IMR-90 (cell line): ENCODE measurements at regions not wholly inside any gene's neighbourhood (a gene's known extent, or its start where the extent isn't known, plus 50 kb on each side); places are given as distances from the start of the nearest gene placed in this dataset.

Experiments
- ATAC-seq: fragments of 200-7000 bp; cut with Tn5 transposase; 2 replicates; pipeline ENCODE4 v1.9.1; 2020; ENCODE audit warnings: low read depth, mild to moderate bottlenecking, moderate library complexity
- BruUV-seq: library from RNA; stranded (reverse); fragments of 400-500 nt; replicated peaks from 2 replicates; lab custom pipeline; 2021; lab: Mats Ljungman, UMichigan
- CTCF ChIA-PET: fragments of 300-600 bp; formaldehyde crosslinking; extraction: SDS; loops from one replicate; lab custom pipeline; 2021; ENCODE audit warnings: antibody characterized with exemption; lab: Yijun Ruan, JAX
- POLR2A ChIA-PET: fragments of 300-600 bp; sonication (Branson Sonifier 250); formaldehyde crosslinking; loops from one replicate; lab custom pipeline; 2022; ENCODE audit warnings: antibody characterized with exemption; ENCODE audit not compliant: unreplicated experiment; lab: Charles Lee
- DNase-seq: peaks from one replicate; pipeline ENCODE4 v3.0.0; 2013
- H2AFZ ChIP-seq: replicated peaks from 2 replicates; pipeline ENCODE3; 2013; ENCODE audit warnings: low read length, mild to moderate bottlenecking; ENCODE audit not compliant: poor library complexity
- H2AK5ac ChIP-seq: 2 replicates; pipeline ENCODE4 v1.6.1; 2013; ENCODE audit warnings: low read depth, low read length, inconsistent platforms
- H2AK9ac ChIP-seq: replicated peaks from 2 replicates; pipeline ENCODE3; 2013; ENCODE audit warnings: mild to moderate bottlenecking, low read depth, low read length, moderate library complexity; ENCODE audit not compliant: poor library complexity
- H2BK120ac ChIP-seq: 2 replicates; pipeline ENCODE4 v1.6.1; 2013; ENCODE audit warnings: low read depth, low read length, inconsistent platforms
- H2BK15ac ChIP-seq: 3 replicates; pipeline ENCODE4 v1.6.1; 2013; ENCODE audit warnings: low read depth, low read length, inconsistent platforms
- H2BK20ac ChIP-seq: 2 replicates; pipeline ENCODE4 v1.6.1; 2013; ENCODE audit warnings: low read depth, mild to moderate bottlenecking, inconsistent platforms, low read length, moderate library complexity
- H2BK5ac ChIP-seq: 2 replicates; pipeline ENCODE4 v1.6.1; 2013; ENCODE audit warnings: mild to moderate bottlenecking, low read depth, low read length, inconsistent platforms; ENCODE audit not compliant: poor library complexity, severe bottlenecking
- H3K14ac ChIP-seq: replicated peaks from 2 replicates; pipeline ENCODE4 v1.6.1; 2013; ENCODE audit warnings: low read depth, low read length, inconsistent platforms
- H3K18ac ChIP-seq: 2 replicates; pipeline ENCODE4 v1.6.1; 2013; ENCODE audit warnings: low read depth, low read length, control low read depth
- H3K23ac ChIP-seq: 2 replicates; pipeline ENCODE4 v1.6.1; 2013; ENCODE audit warnings: low read depth, low read length, inconsistent platforms
- H3K27ac ChIP-seq: 2 replicates; pipeline ENCODE4 v1.5.1; 2013; ENCODE audit warnings: mild to moderate bottlenecking, control low read depth, low read length; ENCODE audit not compliant: insufficient read depth
- H3K27me3 ChIP-seq: 2 replicates; pipeline ENCODE4 v1.6.1; 2013; ENCODE audit warnings: low read length; ENCODE audit not compliant: control insufficient read depth, insufficient read depth
- H3K36me3 ChIP-seq: 2 replicates; pipeline ENCODE4 v1.6.1; 2013; ENCODE audit warnings: low read length, mixed read lengths; ENCODE audit not compliant: control insufficient read depth, insufficient read depth
- H3K4ac ChIP-seq: 2 replicates; pipeline ENCODE4 v1.6.1; 2013; ENCODE audit warnings: low read depth, low read length, inconsistent platforms
- H3K4me1 ChIP-seq: 2 replicates; pipeline ENCODE4 v1.6.1; 2013; ENCODE audit warnings: low read length, mixed read lengths; ENCODE audit not compliant: control insufficient read depth, insufficient read depth
- H3K4me2 ChIP-seq: 2 replicates; pipeline ENCODE4 v1.6.1; 2013; ENCODE audit warnings: low read depth, mild to moderate bottlenecking, control low read depth, low read length, moderate library complexity
- H3K4me3 ChIP-seq: 2 replicates; pipeline ENCODE4 v1.5.1; 2013; ENCODE audit warnings: low read depth, mild to moderate bottlenecking, control low read depth, low read length, moderate library complexity; ENCODE audit not compliant: insufficient read depth
- H3K56ac ChIP-seq: 2 replicates; pipeline ENCODE4 v1.6.1; 2013; ENCODE audit warnings: low read length, inconsistent platforms; ENCODE audit not compliant: insufficient read depth; ENCODE audit errors: extremely low read depth
- H3K79me1 ChIP-seq, 2 experiments: 2 replicates each; pipeline ENCODE4 v1.6.1; 2013; ENCODE audit warnings: low read length in 2 of 2, inconsistent platforms in 1 of 2, low read depth in 1 of 2
- H3K9ac ChIP-seq: 2 replicates; pipeline ENCODE4 v1.6.1; 2013; ENCODE audit warnings: low read depth, low read length, control low read depth
- H3K9me1 ChIP-seq: 2 replicates; pipeline ENCODE4 v1.6.1; 2013; ENCODE audit warnings: low read length, inconsistent platforms; ENCODE audit not compliant: insufficient read depth
- H3K9me3 ChIP-seq: 2 replicates; pipeline ENCODE4 v1.6.1; 2013; ENCODE audit warnings: low read length; ENCODE audit not compliant: control insufficient read depth, insufficient read depth
- H4K20me1 ChIP-seq: 2 replicates; pipeline ENCODE4 v1.6.1; 2013; ENCODE audit warnings: low read length, inconsistent platforms; ENCODE audit not compliant: insufficient read depth
- H4K5ac ChIP-seq: 2 replicates; pipeline ENCODE4 v1.6.1; 2013; ENCODE audit warnings: mild to moderate bottlenecking, low read depth, low read length, control low read depth
- H4K8ac ChIP-seq, 2 experiments: 2 replicates each; pipeline ENCODE4 v1.6.1; 2013; ENCODE audit warnings: low read depth in 2 of 2, low read length in 2 of 2, control low read depth in 1 of 2, inconsistent platforms in 1 of 2
- H4K91ac ChIP-seq: 2 replicates; pipeline ENCODE4 v1.6.1; 2013; ENCODE audit warnings: low read depth, low read length, inconsistent platforms; ENCODE audit not compliant: insufficient read depth
- BHLHE40 ChIP-seq: fragments of 150-350 bp; IDR thresholded peaks from 2 replicates; pipeline ENCODE4 v1.6.1; 2016; ENCODE audit warnings: mild to moderate bottlenecking, low read depth, low read length
- CEBPB ChIP-seq: IDR thresholded peaks from 2 replicates; pipeline ENCODE4 v1.6.1; 2012; ENCODE audit warnings: low read depth, low read length, improper control_type of control experiment
- CHD1 ChIP-seq: IDR thresholded peaks from 2 replicates; pipeline ENCODE4 v1.6.1; 2012; ENCODE audit warnings: low read depth, low read length, improper control_type of control experiment
- CTCF ChIP-seq: conservative IDR thresholded peaks from 2 replicates; pipeline ENCODE4 v1.5.1; 2012; ENCODE audit warnings: mild to moderate bottlenecking, low read depth, low read length, improper control_type of control experiment
- ELK1 ChIP-seq: fragments of 150-350 bp; IDR thresholded peaks from 2 replicates; pipeline ENCODE4 v1.6.1; 2016; ENCODE audit warnings: low read depth, mild to moderate bottlenecking, low read length, moderate library complexity, borderline replicate concordance
- MXI1 ChIP-seq: IDR thresholded peaks from 2 replicates; pipeline ENCODE4 v1.6.1; 2012; ENCODE audit warnings: low read depth, mild to moderate bottlenecking, low read length, moderate library complexity, borderline replicate concordance
- RAD21 ChIP-seq: IDR thresholded peaks from 2 replicates; pipeline ENCODE4 v1.6.1; 2012; ENCODE audit warnings: low read length, improper control_type of control experiment
- RCOR1 ChIP-seq: IDR thresholded peaks from 2 replicates; pipeline ENCODE4 v1.6.1; 2012; ENCODE audit warnings: mild to moderate bottlenecking, low read length, improper control_type of control experiment; ENCODE audit not compliant: insufficient replicate concordance
- SMC3 ChIP-seq: fragments of 150-350 bp; IDR thresholded peaks from 2 replicates; pipeline ENCODE4 v1.6.1; 2016; ENCODE audit warnings: low read depth, mild to moderate bottlenecking, antibody characterized with exemption, low read length, moderate library complexity
- USF2 ChIP-seq: fragments of 150-350 bp; IDR thresholded peaks from 2 replicates; pipeline ENCODE4 v1.6.1; 2017; ENCODE audit warnings: mild to moderate bottlenecking, antibody characterized with exemption, low read length, low read depth
- WGBS, 2 experiments: methylation state at CpG; one replicate each; pipeline versions ENCODE4 v1.1.5 to v1.1.7; 2013; ENCODE audit warnings: missing lambda C conversion rate in 2 of 2; ENCODE audit not compliant: insufficient read length in 1 of 2; ENCODE audit errors: extremely low coverage in 2 of 2; 5-methylcytosine and 5-hydroxymethylcytosine counted together
- dilution Hi-C: fragments of 300-500 bp; cut with HindIII; formaldehyde crosslinking; loops from one replicate; pipeline ENCODE4 v1.14.3; 2018; ENCODE audit warnings: low sequenced_read_pairs; ENCODE audit not compliant: unreplicated experiment
- in situ Hi-C: fragments of 300-500 bp; cut with MboI; formaldehyde crosslinking; loops from 3 replicates; pipeline ENCODE4 v1.14.3; 2019; ENCODE audit warnings: low sequenced_read_pairs, inconsistent platforms, mixed read lengths
- intact Hi-C: fragments of 100-400 bp; cut with micrococcal nuclease; formaldehyde crosslinking; loops from 2 replicates; pipeline ENCODE4 v1.10.0; 2022

- no peak overlapping the region for H4K8ac ChIP-seq
- CTCF ChIA-PET = no interaction called here
- H2BK20ac ChIP-seq = no peak overlapping the region
- in situ Hi-C loops (no loop called here), dilution Hi-C loops (no loop called here), intact Hi-C loops (no loop called here)
- no peaks in the 10 kb centered on the region for H3K9me1 ChIP-seq
- POLR2A ChIA-PET = no interaction called here
- H3K36me3 ChIP-seq = no peaks in the 10 kb centered on the region
- BruUV-seq = no TSS peak
- no peaks in the 10 kb centered on the region for H3K79me1 ChIP-seq
- H4K20me1 ChIP-seq = no peaks in the 10 kb centered on the region
- DNase-seq (no peak), ATAC-seq (no peak)
- H4K91ac ChIP-seq = no peak overlapping the region
- no peak overlapping the region for H3K18ac ChIP-seq
- no peak overlapping the region for H3K4me3 ChIP-seq
- no peak overlapping the region for H3K14ac ChIP-seq
- H3K9ac ChIP-seq = no peak overlapping the region
- no peaks in the 10 kb centered on the region for H3K4me1 ChIP-seq
- no peak overlapping the region for H3K23ac ChIP-seq
- H2BK120ac ChIP-seq = no peak overlapping the region
- WGBS, 2 experiments = 57% methylated on average over 1 of the region's 2 CpGs; no CpG with 5 or more reads in 1 of the 2 experiments
- H2BK5ac ChIP-seq = no peak overlapping the region
- no peak overlapping the region for H3K56ac ChIP-seq
- H4K5ac ChIP-seq = no peak overlapping the region
- H2BK15ac ChIP-seq = no peak overlapping the region
- H3K9me3 ChIP-seq = no peaks in the 10 kb centered on the region
- H3K27ac ChIP-seq = no peak overlapping the region
- H2AK5ac ChIP-seq = no peak overlapping the region
- H2AK9ac ChIP-seq = no peak overlapping the region
- no peak overlapping the region for H3K4me2 ChIP-seq
- no peak overlapping the region for H2AFZ ChIP-seq
- no peak for TF ChIP-seq BHLHE40
- TF ChIP-seq RAD21 = no peak
- no peak for TF ChIP-seq USF2
- no peak for TF ChIP-seq CHD1
- TF ChIP-seq SMC3 = no peak
- TF ChIP-seq RCOR1 = no peak
- TF ChIP-seq ELK1 = no peak
- no peak for TF ChIP-seq CTCF
- TF ChIP-seq MXI1 = no peak
- no peak for TF ChIP-seq CEBPB
- no peak overlapping the region for H3K4ac ChIP-seq
- H3K27me3 ChIP-seq = no peaks in the 10 kb centered on the region
Measured at GRCh38 chr6:93932175-93932574, 512.8 kb upstream of the EPHA7 start.
